ENCODE measurements at regions not wholly inside any gene's neighbourhood (a gene's known extent, or its start where the extent isn't known, plus 50 kb on each side); places are given as distances from the start of the nearest gene placed in this dataset.

GRCh38 chrY:8011515-8011914, 1100.0 kb upstream of the AMELY start:
- TF ChIP-seq CTCF (IDR thresholded peaks at IDR 0.05) (no peak), POLR2A (IDR thresholded peaks at IDR 0.05) (no peak)

All from breast epithelium (tissue), 3 donors.